HCT116 (cell line): ENCODE measurements at regions not wholly inside any gene's neighbourhood (a gene's known extent, or its start where the extent isn't known, plus 50 kb on each side); places are given as distances from the start of the nearest gene placed in this dataset.

ENCODE experiments used
- ATAC-seq: fragments of 200-7000 bp; cut with Tn5 transposase; 2 replicates; pipeline ENCODE4 v1.9.1; 2020; ENCODE audit warnings: mild to moderate bottlenecking, moderate library complexity
- BruUV-seq: library from RNA; stranded (reverse); fragments of 400-500 nt; replicated peaks from 2 replicates; lab custom pipeline; 2021; lab: Mats Ljungman, UMichigan
- CTCF ChIA-PET: fragments of 300-600 bp; sonication (Branson Sonifier 250); formaldehyde crosslinking; loops from one replicate; lab custom pipeline; 2021; ENCODE audit warnings: antibody characterized with exemption; lab: Charles Lee
- POLR2A ChIA-PET: fragments of 300-600, 350-600 bp; sonication (Branson Sonifier 250); formaldehyde crosslinking; loops from one replicate; lab custom pipeline; 2021; ENCODE audit warnings: antibody characterized with exemption; lab: Charles Lee
- RAD21 ChIA-PET, 2 experiments: fragments of 300-600 bp; sonication (Branson Sonifier 250); formaldehyde crosslinking; loops; one replicate each; lab custom pipeline; 2023; ENCODE audit warnings: low total read pairs in 2 of 2; ENCODE audit not compliant: uncharacterized antibody in 2 of 2, unreplicated experiment in 2 of 2, low non-redundant PET in 1 of 2; lab: Charles Lee
- DNase-seq: peaks from one replicate; pipeline ENCODE4 v3.0.0-alpha.2; 2010; ENCODE audit warnings: low read depth, low spot score
- H2AFZ ChIP-seq: fragments of 200-600 bp; shearing (Covaris generic), sonication (generic); 2 replicates; pipeline ENCODE4 v1.6.1; 2017; ENCODE audit warnings: low read depth, mixed run types, mixed read lengths, antibody characterized with exemption, low read length; ENCODE audit not compliant: poor library complexity, severe bottlenecking
- H3K27ac ChIP-seq: 2 replicates; pipeline ENCODE4 v1.5.1; 2012; ENCODE audit warnings: low read depth, low read length
- H3K27me3 ChIP-seq: fragments of 200-600 bp; sonication (generic); 2 replicates; pipeline ENCODE4 v1.6.1; 2016; ENCODE audit warnings: mixed run types, low read length, mixed read lengths; ENCODE audit not compliant: insufficient read depth
- H3K36me3 ChIP-seq, 2 experiments: fragments of 200-500 bp in 1 of 2; fragments of 200-600 bp in 1 of 2; sonication (Bioruptor generic) in 1 of 2; sonication (generic) in 1 of 2; 2 replicates each; pipeline versions ENCODE4 v1.5.1 to v1.6.1; 2014 to 2016; ENCODE audit warnings: low read length in 2 of 2, inconsistent platforms in 1 of 2, mixed read lengths in 1 of 2, mixed run types in 1 of 2; ENCODE audit not compliant: insufficient read depth in 2 of 2, control insufficient read depth in 1 of 2
- H3K4me1 ChIP-seq, 2 experiments: fragments of 200-600 bp in 1 of 2; sonication (generic) in 1 of 2; 2 replicates each; pipeline versions ENCODE4 v1.5.1 to v1.6.1; 2012 to 2017; ENCODE audit warnings: low read length in 2 of 2, inconsistent platforms in 1 of 2, mild to moderate bottlenecking in 1 of 2, mixed read lengths in 1 of 2, mixed run types in 1 of 2, moderate library complexity in 1 of 2; ENCODE audit not compliant: insufficient read depth in 2 of 2, control insufficient read depth in 1 of 2
- H3K4me2 ChIP-seq: fragments of 200-600 bp; sonication (generic); 2 replicates; pipeline ENCODE4 v1.6.1; 2017; ENCODE audit warnings: mixed run types, low read length, mixed read lengths
- H3K4me3 ChIP-seq, 2 experiments: fragments of 200-600 bp in 1 of 2; sonication (generic) in 1 of 2; replicated peaks in 1 of 2; 2 replicates each; pipeline ENCODE4 v1.5.1; 2011 to 2016; ENCODE audit warnings: low read length in 2 of 2, control low read depth in 1 of 2, low read depth in 1 of 2, mild to moderate bottlenecking in 1 of 2, mixed read lengths in 1 of 2, mixed run types in 1 of 2
- H3K79me2 ChIP-seq: fragments of 200-600 bp; sonication (generic); 2 replicates; pipeline ENCODE4 v1.6.1; 2017; ENCODE audit warnings: mild to moderate bottlenecking, mixed run types, low read length, moderate library complexity, mixed read lengths; ENCODE audit not compliant: insufficient read depth
- H3K9ac ChIP-seq: fragments of 200-600 bp; sonication (generic); 2 replicates; pipeline ENCODE4 v1.6.1; 2016; ENCODE audit warnings: low read length, mixed read lengths
- H3K9me2 ChIP-seq: fragments of 200-600 bp; sonication (generic), shearing (Covaris generic); 2 replicates; pipeline ENCODE4 v1.6.1; 2017; ENCODE audit warnings: mixed run types, mild to moderate bottlenecking, moderate library complexity; ENCODE audit not compliant: insufficient read depth
- H3K9me3 ChIP-seq, 2 experiments: fragments of 200-500 bp in 1 of 2; fragments of 200-600 bp in 1 of 2; sonication (Bioruptor generic) in 1 of 2; sonication (generic) in 1 of 2; 2 replicates each; pipeline ENCODE4 v1.6.1; 2014 to 2017; ENCODE audit warnings: low read length in 2 of 2, mixed read lengths in 2 of 2, inconsistent platforms in 1 of 2, low read depth in 1 of 2, mild to moderate bottlenecking in 1 of 2, mixed run types in 1 of 2, moderate library complexity in 1 of 2; ENCODE audit not compliant: control insufficient read depth in 1 of 2, insufficient read depth in 1 of 2
- H4K20me1 ChIP-seq: fragments of 200-600 bp; sonication (generic), shearing (Covaris generic); 2 replicates; pipeline ENCODE4 v1.6.1; 2017; ENCODE audit warnings: mixed run types, mild to moderate bottlenecking, moderate library complexity; ENCODE audit not compliant: insufficient read depth
- CBX3 ChIP-seq: IDR thresholded peaks from 2 replicates; pipeline ENCODE4 v1.6.1; 2012; ENCODE audit warnings: low read depth
- CEBPB ChIP-seq: IDR thresholded peaks from 2 replicates; pipeline ENCODE4 v1.6.1; 2012; ENCODE audit warnings: low read depth
- CTCF ChIP-seq, 3 experiments: fragments of 200-600 bp in 1 of 3; sonication (generic) in 1 of 3; IDR thresholded peaks in 2 of 3; conservative IDR thresholded peaks in 1 of 3; 2 replicates each; pipeline ENCODE4 v1.5.1; 2012 to 2017; ENCODE audit warnings: low read depth in 2 of 3, low read length in 2 of 3, antibody characterized with exemption in 1 of 3, borderline replicate concordance in 1 of 3, control low read depth in 1 of 3, mild to moderate bottlenecking in 1 of 3, mixed read lengths in 1 of 3, mixed run types in 1 of 3, moderate library complexity in 1 of 3; ENCODE audit not compliant: insufficient read depth in 1 of 3
- EGR1 ChIP-seq: IDR thresholded peaks from 2 replicates; pipeline ENCODE4 v1.6.1; 2012; ENCODE audit warnings: low read depth
- EZH2 ChIP-seq: fragments of 200-600 bp; sonication (generic); IDR thresholded peaks from 2 replicates; pipeline ENCODE4 v1.6.1; 2017; ENCODE audit warnings: antibody characterized with exemption, mixed run types
- EZH2phosphoT487 ChIP-seq: fragments of 200-600 bp; IDR thresholded peaks from 2 replicates; pipeline ENCODE4 v1.6.1; 2018; ENCODE audit warnings: antibody characterized with exemption, borderline replicate concordance
- JUND ChIP-seq: IDR thresholded peaks from 2 replicates; pipeline ENCODE4 v1.6.1; 2012
- POLR2A ChIP-seq: IDR thresholded peaks from 2 replicates; pipeline ENCODE4 v1.7.0; 2011; ENCODE audit warnings: borderline replicate concordance; ENCODE audit not compliant: insufficient read depth, insufficient read length; ENCODE audit errors: extremely low read depth
- REST ChIP-seq: IDR thresholded peaks from 2 replicates; pipeline ENCODE4 v1.6.1; 2012; ENCODE audit warnings: low read depth
- SIN3A ChIP-seq: IDR thresholded peaks from 2 replicates; pipeline ENCODE4 v1.6.1; 2012; ENCODE audit warnings: low read depth
- SP1 ChIP-seq: IDR thresholded peaks from 2 replicates; pipeline ENCODE4 v1.6.1; 2012; ENCODE audit warnings: low read depth
- SRF ChIP-seq: IDR thresholded peaks from 2 replicates; pipeline ENCODE4 v1.6.1; 2012; ENCODE audit warnings: low read depth
- TCF7L2 ChIP-seq: IDR thresholded peaks from 2 replicates; pipeline ENCODE4 v1.7.0; 2011; ENCODE audit warnings: borderline replicate concordance, inconsistent platforms; ENCODE audit not compliant: insufficient read depth, insufficient read length; ENCODE audit errors: extremely low read depth
- YY1 ChIP-seq: IDR thresholded peaks from 2 replicates; pipeline ENCODE4 v1.6.1; 2011; ENCODE audit warnings: low read length, low read depth, moderate library complexity, mild to moderate bottlenecking; ENCODE audit not compliant: insufficient replicate concordance; ENCODE audit errors: extremely low read depth
- ZBTB33 ChIP-seq: IDR thresholded peaks from 2 replicates; pipeline ENCODE4 v1.6.1; 2011; ENCODE audit warnings: mild to moderate bottlenecking, low read length, moderate library complexity; ENCODE audit not compliant: insufficient replicate concordance; ENCODE audit errors: extremely low read depth
- ZNF274 ChIP-seq: fragments of 200-500 bp; sonication (Bioruptor generic); IDR thresholded peaks from 2 replicates; pipeline ENCODE4 v1.6.1; 2014; ENCODE audit warnings: mild to moderate bottlenecking, low read depth, low read length, inconsistent platforms
- intact Hi-C: fragments of 100-400 bp; cut with micrococcal nuclease; formaldehyde crosslinking; loops from 2 replicates; pipeline ENCODE4 v1.10.0; 2022

- BruUV-seq = no TSS peak
Observed at GRCh38 chr4:22072240-22072639, 123.7 kb upstream of the KCNIP4 start.

More at GRCh38 chr4:22072240-22072639, 123.7 kb upstream of the KCNIP4 start:
- intact Hi-C loops = no loop called here
- Histone ChIP-seq H3K36me3 (no peaks in the 10 kb centered on the region), H3K27ac (no peak overlapping the region), H3K4me2 (no peak overlapping the region), H3K9me2 (no peaks in the 10 kb centered on the region), H3K27me3 (no peaks in the 10 kb centered on the region), H3K79me2 (no peaks in the 10 kb centered on the region), H3K4me1 (no peaks in the 10 kb centered on the region), H3K9ac (no peak overlapping the region), H3K9me3 (peaks cover 0 to 3% of the 10 kb centered on the region in 2 experiments; a peak in 1 of 4 replicates), H2AFZ (no peak overlapping the region), H3K4me3 (no peak overlapping the region), H4K20me1 (no peaks in the 10 kb centered on the region)
- CTCF ChIA-PET = no interaction called here
- DNase-seq (no peak), ATAC-seq (no peak)
- POLR2A ChIA-PET = no interaction called here
- TF ChIP-seq CBX3 (no peak), ZNF274 (no peak), EZH2phosphoT487 (no peak), SP1 (no peak), YY1 (no peak), POLR2A (no peak), JUND (no peak), TCF7L2 (no peak), EGR1 (no peak), CEBPB (no peak), CTCF (IDR thresholded peaks at IDR 0.05 in 2 of 3, conservative IDR thresholded peaks at IDR 0.05 in 1 of 3; ENCODE audit: borderline replicate concordance in 1 of 3, insufficient read depth in 1 of 3, low read depth in 2 of 3, low read length in 2 of 3) (no peak), SIN3A (no peak), EZH2 (no peak), ZBTB33 (no peak), SRF (no peak), REST (no peak)
- RAD21 ChIA-PET = no interaction called here
